NCI-H146 treated with DMSO at 0.1 percent for 48 hours (cell line): ENCODE measurements at regions not wholly inside any gene's neighbourhood (a gene's known extent, or its start where the extent isn't known, plus 50 kb on each side); places are given as distances from the start of the nearest gene placed in this dataset.
"Not testable (repeated sequence)": the region's sequence is repeated elsewhere in the genome, so short reads cannot be mapped to it uniquely, and the experiment has no call there.

Source experiments
- DNase-seq: peaks from one replicate; lab custom pipeline; 2025; ENCODE audit not compliant: unreplicated experiment; lab: John Stamatoyannopoulos, UW

DNA sequence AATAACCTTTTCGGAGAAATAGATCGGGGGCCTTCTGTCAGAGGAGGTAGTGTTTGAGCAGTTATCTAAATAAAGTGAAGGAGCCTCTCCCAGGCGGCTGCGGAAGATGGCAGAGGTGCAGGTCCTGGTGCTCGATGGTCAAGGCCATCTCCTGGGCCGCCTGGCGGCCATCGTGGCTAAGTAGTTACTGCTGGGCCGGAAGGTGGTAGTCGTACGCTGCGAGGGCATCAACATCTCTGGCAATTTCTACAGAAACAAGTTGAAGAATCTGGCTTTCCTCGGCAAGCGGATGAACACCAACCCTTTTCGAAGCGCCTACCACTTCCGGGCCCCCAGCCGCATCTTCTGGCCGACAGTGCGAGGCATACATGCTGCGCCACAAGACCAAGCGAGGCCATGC lies 186.1 kb downstream of the KTN1 start:
- DNase-seq, result no peak

DNA sequence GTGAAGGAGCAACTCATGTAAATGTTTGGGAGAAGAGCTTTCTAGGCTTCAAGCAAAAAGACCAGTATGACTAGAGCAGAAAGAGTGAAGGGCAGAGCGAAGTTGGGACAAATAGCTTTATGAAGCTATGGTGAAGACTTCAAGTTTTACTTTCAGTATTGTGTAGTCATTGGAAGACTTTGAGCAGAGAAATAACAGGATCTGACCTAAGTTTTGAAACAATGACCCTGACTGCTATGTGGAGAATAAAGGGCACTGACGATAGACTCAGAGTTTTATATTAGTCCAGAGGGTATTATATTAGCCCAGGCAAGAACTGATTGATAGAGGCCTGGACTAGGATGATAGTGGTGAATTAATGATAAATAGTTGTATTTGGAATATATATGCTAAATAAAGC lies 187.3 kb downstream of the KTN1 start:
- no peak for DNase-seq

DNA sequence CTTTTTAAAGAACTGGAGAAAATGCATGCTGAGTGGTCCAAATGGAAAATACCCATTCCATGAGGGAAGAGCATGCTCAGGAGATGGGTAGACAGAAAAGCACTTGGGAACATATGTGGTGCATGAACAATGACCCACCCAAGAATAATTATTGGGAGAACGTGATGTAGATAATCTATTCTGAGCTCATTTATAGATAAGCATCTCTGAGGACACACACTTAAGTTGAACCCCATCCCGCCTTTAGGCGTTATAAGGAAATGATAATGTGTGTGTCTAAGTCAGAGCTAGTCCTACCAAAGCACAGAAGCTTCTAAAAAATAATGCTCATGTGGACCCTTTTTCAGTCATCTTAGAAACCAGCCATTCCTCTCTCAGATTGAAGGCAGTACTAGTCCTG lies 189.9 kb downstream of the KTN1 start:
- DNase-seq, result no peak

DNA sequence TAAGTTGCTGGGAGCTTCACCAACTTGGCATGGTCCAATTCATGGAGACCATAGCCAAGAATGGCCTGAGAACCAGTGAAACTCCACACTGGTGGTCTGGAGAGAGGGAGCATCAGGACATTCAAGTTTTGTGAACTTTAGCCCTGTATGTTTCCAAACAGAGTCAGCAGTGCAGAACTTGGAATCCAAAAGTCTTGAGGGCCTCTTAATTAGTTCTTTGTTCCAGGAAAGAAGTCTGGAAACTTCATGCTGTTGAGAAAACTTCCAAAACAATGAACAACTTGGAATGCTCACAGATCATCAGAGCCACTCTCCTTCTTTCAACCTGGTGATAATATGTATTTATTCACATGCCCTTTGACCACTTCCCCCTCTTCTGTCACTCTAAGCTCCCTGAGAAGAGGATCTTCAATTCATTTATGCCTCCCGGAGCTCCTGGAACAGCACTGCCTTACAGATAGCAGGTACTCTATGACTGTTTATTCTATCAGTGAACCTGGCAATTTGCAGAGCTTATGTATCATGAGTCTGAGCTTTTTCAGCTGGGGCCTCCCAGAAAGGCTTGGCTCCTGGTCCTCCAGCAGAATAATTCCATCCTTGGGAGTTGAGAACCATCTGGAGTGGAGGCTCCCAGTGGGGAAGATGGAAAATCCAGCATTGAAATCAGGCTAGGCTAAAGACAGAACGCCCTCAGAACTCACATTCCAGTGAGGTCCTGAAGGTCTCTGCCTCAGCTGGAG lies 191.4 kb downstream of the KTN1 start:
- no peak for DNase-seq

DNA sequence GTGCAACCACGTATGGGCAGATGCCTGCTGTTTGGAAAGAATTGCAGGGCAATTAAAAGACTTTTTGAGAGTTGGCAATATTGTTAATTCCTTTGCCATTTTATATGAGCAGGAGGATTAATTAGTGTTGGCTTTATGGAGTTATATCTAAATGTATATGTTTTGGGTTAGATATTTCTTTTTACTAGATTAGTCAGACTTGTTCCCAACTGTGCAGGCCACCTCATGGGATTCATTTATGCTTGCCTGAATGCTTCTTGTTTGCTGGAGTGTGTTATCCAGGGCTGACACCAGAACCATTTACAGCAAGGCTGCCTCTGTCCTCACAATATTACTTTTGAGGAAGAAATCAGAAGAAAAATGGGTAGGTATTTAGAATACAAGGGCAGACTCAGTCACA lies 192.5 kb downstream of the KTN1 start:
- no peak for DNase-seq

DNA sequence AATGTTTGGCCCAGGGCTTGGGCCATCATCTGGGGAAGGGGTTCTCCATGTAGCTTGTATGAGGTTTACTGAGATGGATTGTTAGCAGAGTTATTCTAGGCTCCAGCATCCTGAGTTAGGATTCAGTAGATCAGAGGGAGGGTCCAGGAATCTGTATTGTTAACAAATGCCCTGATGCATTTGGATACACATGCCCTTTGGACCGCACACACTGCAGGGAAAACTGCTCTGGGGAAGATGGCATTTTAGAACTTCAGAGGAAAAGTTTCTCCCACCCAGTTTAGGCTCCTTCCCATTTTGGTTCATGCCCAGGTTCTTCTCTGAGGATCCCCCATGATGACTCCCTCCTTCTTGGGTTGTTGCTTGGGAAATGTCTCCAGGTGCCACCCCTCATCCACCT lies 193.3 kb downstream of the KTN1 start:
- DNase-seq, result no peak

DNA sequence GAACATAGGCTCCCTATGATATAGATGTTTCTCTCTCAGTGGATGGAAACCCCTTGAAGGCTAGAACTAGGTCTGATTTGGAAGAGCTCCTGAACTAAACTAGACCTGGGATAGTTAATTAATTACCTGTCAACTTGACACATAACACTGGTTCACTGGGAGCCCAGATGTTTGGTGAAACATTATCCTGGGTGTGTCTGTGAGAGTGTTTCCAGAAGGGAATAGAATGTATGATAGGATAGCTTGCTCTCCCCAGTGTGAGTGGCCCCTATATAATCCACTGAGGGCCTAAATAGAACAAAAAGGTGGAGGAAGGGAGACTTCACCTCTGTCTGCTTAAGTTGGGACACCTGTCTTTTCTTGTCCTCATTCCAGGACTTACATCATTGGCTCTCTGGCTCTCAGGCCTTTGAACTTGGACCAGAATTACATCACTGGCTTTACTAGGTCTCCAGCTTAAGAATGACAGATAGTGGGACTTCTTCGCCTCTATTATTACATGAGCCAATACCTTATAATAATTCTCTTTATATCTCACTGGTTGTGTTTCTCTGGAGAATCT lies 194.1 kb downstream of the KTN1 start:
- no peak for DNase-seq

DNA sequence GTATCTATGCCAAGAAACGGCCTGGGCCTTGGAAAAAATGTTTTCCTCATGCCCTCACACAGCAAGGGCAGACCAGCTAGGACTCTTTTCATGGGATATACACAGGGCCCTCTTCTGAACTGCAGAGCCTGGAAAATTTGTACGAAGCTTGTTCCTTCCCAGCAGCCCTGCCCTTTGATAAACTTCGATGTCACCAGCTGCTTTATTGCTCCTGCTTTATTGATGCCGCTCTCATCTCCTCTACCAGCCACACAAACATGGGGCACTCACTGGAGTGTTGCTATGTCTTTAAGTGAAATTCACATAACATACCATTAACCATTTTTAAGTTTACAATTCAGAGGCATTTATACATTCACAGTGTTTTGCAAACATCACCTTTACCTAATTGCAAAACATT lies 197.9 kb downstream of the KTN1 start:
- DNase-seq, result no peak

DNA sequence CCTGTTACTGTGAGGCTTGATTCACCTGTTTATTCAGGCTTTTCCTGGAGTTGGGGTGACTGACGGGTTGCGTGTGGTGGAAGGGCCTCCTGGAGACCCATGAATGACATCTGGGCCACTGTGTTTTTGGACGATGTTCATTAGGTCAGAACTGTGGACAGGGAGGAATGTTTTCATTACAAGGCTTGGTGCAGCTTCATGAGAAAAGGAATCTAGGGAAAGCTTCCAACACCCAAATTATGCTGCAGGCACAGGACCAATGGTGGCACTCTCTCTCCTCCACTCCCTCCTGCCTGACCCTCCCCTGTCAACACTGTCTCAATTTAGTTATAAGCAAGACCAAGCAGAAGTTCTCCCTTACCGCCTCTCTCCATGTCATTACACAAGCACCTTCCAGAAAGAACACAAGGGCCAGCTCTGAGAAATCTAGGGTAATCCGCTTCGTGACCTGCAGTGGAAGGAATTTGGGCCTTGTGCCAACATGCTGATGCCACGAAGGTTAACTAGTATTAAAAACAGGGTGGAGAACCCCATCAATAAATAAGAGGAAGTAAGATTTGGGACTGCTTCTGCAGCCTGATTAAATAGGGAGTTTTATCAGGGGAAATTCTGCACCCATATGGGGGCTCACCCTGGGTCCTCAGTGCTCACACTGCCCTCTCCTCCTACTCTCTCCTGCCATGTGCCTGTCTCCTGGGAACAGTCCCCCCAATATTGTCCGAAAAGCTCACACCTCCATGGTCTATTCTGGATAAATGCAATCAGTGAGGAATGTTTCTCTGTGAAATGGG lies 200.3 kb downstream of the KTN1 start:
- DNase-seq, result no peak

DNA sequence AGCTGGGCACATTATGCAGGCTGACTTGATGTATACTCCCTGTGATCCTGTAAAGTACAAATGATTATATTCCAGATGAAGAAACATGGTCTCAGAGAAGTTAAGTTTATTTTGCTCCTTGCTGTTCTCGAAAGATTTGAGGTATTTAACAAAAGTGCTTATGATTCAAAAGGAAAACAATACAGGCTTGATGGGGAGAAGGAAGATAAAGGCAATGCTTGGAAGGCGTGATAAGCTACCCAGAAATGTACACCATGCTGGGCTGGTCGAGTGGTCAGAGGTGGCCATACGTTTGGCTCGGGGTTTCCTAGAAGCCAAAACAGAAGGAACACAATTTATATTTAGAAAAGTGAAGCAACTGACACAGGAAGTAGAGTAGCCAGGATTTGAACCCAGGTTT lies 201.0 kb downstream of the KTN1 start:
- no peak for DNase-seq

DNA sequence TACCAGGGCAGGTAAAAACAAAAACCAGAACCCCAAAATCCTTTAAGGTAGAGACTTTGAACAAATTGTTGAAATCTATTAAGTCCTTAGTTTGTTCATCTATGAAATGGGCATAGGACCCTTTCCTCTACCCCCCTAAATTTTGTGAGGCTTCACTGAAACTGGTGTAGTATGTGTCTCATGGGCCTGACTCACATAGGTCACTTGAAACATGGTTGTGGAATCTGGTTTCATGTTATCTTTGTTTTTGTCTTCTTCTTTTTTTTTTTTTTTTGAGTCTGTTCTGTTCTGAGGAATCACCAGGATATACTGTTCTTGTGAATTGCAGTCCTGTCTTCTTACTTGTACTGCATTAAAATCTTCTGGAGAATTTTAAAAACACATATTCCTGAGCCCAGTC lies 202.2 kb downstream of the KTN1 start:
- DNase-seq, result no peak

DNA sequence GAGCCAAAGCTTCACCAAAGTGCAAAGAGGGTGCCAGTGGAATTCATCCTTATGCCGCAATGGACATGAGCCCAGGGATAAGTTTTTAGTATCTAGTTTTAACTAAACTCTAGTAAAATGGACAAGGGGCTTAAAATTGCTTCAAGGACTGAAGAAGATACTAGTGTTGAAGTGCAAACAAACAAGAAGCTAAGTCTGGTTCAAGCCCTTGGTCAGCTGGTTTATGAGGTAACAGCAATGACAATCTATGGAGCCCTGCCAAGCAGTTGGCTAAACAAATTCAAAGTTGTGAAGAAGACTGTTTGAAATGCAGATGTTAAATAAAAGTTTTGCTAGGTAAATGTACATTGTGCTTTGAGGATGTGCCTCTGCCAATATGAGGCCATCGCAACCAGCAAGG lies 209.4 kb downstream of the KTN1 start:
- DNase-seq, result no peak

DNA sequence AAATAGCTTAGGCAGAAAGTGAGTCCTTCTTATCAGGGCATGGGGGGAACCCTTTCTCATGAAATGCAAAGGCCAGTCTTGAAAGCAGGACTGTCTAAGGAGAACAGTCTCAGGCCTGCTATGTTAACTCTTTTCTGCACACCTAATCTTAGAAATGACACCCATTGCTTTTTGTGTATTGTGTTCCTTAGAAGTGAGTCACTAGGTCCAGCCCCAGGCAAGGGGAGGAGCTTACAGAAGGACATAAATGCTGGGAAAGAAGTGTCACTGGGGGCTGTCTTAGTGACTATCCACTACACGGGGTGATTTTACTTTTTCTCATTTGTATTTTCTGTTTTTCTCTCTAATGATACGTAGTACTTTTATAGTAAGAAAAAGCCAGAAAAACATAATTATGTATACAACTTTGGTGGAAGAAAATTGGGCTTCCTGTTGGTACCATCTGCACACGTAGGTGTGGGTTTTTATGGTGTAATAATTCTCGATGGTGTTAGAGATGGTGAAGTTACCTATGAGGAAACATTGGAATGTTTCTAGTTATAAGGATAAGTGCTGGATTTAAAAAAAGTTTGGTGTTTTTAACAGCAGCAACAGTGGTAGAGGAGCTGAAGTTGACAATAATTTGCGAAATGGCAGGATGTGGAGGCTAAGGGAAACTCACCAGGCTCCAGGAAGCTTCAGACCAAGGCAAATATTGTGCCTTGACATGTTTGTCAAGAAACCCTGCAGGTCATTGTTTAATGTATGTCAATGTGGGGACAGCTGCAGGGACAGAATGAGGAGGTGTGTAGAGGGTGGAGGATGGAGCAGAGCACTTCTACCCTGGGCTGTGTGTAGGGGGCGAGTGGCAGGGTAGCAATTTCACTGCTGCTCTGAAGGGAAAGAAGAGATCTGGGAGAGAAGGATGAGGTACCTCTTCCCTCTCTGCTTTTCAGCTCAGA lies 214.9 kb downstream of the KTN1 start:
- peak; percentile 85 for DNase-seq

DNA sequence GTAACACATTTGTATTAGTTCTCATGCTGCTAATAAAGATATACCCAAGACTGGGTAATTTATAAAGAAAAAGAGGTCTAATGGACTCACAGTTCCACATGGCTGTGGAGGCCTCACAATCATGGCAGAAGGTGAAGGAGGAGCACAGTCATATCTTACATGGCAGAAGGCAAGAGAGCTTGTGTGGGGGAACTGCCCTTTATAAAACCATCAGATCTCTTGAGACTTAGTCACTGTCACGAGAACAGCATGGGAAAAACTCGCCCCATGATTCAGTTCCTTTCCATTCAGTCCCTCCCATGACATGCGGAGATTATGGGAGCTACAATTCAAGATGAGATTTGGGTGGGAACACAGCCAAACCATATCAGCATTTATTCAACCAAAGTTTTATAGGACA lies 216.5 kb downstream of the KTN1 start:
- DNase-seq, result not testable (repeated sequence)

DNA sequence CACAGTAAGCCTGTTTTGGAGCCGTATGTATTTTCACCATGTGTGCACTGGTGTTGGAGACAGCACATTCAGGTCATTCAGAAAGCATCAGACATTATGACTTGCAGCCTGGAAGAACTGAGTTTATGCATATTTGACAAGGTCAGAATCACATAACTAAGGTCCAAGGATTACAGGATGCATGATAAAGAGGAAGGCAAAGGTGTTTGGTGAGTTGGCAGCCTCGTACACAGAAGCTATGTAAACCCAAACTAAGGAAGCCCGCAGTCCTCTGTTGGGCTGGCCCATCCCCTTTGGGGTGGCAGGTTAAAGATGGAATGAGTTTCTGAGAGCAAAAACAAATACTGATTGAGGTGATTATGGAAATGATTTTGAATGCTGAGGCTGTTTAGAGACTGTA lies 218.4 kb downstream of the KTN1 start:
- no peak for DNase-seq

DNA sequence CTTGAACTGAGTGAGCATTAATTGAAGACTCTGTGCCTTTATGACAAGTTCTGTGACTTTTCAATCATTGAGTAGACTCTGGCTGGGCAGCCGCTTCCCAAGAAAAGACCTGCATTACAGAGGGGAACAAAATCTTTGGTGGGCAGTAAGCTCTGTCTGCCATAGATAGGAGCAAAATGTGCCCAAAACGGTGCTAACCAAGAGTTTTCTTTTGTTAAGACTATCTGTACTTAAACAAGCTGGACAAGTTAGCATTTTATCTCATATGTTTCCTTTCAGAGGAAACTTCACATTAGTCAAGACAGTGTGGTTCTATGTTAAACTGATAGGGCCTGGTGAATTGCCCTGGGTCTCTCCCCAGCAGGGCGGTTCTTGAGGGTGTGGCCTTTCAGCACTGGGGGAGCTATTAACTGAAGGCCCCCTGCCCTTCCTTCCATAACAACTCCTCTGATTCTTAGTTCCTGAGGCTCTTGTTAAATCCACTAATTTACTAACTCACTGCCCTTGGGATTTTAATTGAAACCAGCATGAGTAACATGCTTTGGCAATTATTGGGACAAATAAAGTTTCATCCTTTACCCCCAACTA lies 219.6 kb downstream of the KTN1 start:
- DNase-seq, result no peak

DNA sequence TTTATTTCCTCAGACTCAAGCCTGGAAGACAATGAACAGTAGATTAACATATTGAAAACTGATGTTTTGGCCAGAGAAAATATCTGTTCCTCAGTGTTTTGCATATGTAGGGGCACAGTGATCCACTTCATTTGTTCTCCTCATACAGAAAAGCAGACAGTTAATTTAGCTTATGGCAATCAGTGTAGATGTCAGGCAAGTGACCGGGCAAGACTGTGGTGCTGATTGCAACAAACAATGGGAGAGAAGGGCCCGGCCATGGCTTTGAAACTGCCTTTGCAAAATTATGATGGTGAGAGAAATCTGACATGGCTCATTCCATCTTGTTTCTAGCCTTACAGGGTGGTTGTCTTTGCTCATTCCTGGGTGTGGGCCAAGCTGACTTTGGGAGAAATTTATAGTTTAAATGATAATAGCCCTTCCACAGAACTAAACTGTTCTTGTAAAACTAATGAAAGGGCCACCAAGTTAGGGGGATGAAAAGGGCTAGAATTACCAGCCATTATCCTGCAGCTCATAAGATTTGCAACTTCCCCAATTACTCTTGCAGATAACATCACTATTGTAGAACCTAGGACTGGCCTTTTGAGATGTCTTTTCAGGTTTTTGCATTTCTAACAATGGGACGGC lies 220.3 kb downstream of the KTN1 start:
- DNase-seq, result no peak

DNA sequence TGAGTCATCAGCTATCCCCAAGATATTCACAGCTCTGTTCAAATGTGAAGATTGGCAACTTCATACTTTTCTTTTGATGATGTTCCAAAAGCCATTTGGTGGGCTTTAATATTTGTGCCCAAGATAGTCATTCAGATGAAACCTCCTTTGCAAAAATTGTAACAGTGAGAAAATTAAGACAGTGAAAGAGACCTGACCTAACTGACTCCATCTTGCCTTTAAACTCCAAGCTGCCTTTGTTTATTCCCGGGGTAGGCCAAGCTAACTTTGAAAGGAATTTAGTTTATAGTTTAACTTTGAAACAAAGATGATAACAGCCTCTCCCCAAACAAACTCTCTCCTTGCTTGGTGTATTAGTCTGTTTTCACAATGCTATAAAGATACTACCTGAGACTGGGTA lies 221.1 kb downstream of the KTN1 start:
- DNase-seq, result no peak

DNA sequence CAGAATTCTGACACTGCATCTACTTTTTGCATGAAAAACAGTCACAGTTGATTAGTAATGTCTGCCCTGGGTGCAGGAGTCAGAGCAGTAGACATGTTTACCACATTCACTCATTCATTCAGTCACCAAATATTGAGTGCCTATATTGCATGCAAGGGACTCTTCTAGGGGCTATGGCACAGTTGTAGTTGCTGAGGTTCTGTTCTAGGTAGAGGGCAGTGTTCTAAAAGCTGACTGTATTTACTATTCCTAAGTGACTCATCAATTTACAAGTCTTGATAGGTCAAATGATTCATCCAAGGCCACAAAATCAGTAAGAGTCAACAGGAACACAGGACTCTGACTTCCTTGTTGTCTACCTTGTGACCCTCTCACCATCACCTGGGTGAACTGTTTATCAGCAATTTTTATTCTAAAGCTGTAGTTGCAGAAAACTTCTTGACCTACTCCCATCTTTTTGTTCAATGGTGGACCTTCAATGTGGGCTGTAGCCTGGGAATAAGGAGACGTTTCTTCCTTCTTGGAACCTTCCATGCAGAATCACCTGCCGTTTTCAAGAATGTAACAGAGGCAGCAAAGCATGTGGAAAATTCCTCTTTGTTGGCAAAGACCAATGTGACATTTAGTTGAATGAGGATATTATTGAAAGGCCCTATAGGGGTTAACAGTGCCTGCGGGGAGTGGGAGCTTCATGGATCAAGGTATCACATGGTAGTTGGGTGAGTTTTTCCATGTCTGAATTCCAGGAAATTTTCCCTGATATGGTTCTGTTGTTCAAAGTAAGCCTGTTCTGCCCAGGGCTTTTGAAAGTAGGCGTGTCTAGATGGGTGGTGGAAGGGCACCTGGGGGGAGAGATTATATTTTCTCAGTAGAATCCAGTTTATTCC lies 223.2 kb downstream of the KTN1 start:
- no peak for DNase-seq
